ENCODE measurements at regions not wholly inside any gene's neighbourhood (a gene's known extent, or its start where the extent isn't known, plus 50 kb on each side); places are given as distances from the start of the nearest gene placed in this dataset.
"Not testable (repeated sequence)": the region's sequence is repeated elsewhere in the genome, so short reads cannot be mapped to it uniquely, and the experiment has no call there.

DNA sequence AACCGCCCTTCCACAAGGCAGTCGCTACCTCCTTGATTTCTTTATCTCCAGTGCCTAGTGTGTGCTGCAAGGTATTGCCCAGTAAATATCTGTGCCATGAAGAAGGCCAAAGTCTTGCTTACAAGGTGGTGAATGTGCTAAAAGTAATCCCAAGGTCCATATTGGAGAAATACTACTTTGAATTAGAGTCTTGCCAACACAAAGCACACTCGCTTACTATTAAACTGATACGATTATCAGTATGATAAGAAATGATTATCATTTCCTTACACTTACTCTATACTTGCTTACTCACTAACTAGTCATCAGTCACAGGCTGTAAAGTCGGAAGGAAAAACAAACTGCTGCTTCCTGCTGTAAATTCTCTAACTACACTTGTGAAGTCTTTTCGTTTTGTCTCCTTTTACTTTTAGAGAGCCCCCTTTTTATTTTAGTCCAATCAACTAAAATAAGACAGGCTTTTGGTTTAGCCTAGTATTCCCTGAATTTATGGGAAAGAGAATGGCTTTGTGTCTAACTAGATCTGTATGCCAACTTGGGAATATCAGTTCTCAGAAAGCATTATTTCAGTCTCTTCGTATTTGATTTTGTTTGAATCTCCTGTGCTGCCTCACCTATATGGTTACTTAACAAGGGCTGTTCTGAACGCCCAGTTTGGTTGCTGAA lies 107.1 kb upstream of the TSC22D2 start:
- DNase-seq, result no peak

DNA sequence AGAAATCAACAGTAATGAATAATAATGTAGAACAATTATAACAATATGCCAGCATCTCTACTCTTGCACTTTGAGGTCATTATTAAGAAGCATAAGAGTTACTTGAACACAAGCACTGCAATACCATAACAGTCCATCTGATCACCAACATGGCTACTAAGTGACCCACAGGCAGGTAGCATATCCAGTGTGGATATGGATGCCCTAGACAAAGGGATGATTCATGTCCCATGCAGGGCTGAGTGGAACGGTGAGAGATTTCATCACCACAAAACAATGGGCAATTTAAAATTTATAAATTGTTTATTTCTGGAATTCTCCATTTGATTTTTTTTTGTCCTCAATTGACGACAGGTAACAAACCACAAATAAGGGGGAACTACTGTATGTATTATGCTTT lies 107.7 kb upstream of the TSC22D2 start:
- DNase-seq, result no peak

GRCh38 chr3:150299201-150299600 lies 108.9 kb upstream of the TSC22D2 start:
- no peak for DNase-seq

DNA sequence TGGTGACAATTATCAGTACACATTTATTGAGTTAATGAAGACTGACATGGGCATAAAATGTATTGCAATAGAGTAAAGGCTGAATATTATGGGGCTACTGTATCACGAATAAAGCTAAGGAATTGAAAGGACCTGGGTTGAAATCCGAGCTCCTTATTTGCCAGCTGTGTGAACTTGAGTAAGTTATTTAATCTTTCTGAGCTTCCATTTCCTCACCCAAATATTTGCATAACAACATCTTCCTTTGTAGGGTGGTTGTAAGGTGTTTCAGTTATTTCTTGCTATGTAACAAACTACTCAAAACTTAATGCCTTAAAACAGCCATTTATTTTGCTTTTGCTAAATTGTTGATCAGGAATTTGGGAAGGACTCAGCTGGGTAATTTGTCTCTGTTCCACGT lies 111.1 kb upstream of the TSC22D2 start:
- no peak for DNase-seq

DNA sequence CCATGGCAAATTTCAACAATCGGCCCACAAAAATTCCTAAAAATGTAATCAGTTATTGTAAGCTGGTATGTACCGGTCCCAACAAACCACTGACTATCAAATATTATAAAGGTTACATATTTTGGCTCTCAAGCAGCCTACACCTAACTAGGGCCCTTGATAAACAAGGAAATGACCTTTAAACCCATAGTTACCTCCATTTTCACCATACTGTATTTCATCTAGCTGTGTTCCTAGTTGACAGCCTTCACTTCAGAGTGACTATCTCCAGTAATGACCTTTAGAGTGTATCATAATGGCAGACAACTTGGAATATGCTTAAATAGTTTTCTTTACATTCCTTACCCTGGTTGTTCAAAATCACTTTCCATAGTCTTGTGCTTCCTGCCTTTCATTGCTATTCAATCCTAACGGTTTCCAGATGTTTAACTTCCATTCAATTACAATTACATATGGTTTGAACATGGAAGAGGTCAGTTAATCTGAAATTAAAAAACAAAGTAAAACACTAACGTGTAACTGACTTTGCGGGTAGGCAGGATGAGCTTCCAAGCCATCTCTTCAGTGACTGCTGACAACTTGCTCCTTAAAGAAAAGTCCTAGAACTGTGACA lies 111.9 kb upstream of the TSC22D2 start:
- DNase-seq, result peak; percentile 46

GRCh38 chr3:150293401-150294001 lies 114.6 kb upstream of the TSC22D2 start:
- peak; percentile 98 for DNase-seq

DNA sequence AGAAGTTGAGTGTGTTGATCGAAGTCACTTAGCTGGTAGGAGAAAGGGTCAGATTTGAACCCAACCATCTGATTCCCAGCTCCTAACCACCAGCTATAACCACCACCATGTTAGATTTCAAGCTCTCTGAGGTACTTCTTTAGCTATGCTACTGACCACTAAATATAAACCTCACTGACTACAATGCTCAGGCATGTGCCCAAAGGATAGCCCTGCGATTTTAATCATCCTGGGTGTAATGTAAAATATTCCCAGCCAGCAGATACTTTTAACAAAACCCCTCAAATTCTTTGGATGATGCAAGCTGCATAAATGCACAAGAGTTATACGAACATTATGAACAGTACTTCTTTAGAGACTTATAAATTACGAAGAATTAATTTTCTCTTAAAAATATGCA lies 115.2 kb upstream of the TSC22D2 start:
- DNase-seq, result no peak

- no peak for DNase-seq
Measured at GRCh38 chr3:150291515-150291914, 116.6 kb upstream of the TSC22D2 start.

GRCh38 chr3:150286390-150287147 lies 121.5 kb upstream of the TSC22D2 start:
- no peak for DNase-seq

DNA sequence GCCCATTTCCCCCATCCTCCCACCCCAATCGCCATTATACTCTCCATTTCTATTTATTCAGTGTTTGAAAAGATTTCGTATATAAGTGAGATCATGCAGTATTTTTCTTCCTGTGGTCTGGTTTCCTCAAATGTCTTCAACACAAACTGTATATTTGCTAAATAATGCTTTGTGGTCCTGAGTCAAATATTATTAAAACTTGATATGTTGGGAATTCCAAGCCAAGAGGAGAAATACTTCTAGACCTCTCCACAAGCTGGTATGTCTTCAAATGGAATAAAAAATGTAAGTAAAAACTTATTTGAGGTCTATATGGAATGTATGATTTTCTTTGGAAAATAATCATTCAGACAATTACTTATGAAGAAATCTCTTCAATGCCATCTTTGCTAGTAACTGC lies 122.5 kb upstream of the TSC22D2 start:
- DNase-seq, result no peak

DNA sequence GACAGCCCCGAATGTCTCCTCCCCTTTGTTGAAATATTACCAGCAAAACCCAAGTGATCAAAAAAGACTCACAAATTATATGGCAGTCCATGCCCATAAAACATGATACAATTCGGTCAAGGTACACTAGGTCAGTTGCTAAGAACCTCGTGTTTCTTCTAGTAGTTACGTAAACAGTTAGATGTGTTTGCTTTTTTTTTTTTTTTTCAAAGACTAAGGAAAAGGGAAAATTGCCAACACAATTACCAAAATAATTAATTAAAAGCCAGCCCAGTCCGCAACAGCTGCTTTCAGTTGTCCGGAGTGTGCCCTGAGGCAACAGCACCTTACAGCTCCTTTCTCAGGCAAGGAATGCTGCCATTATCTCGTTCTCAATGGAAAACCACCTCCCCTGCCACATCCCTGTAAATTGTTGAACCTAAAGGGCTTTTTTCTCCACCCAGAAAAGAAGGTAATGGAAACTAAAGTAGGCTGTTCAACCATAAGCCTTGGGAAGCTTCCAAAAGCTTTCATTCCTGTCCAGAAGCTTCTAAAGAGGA lies 129.2 kb upstream of the TSC22D2 start:
- no peak for DNase-seq

GRCh38 chr3:150278195-150278594 lies 129.9 kb upstream of the TSC22D2 start:
- no peak for DNase-seq

GRCh38 chr3:150277444-150277843 lies 130.7 kb upstream of the TSC22D2 start:
- DNase-seq, result no peak

DNA sequence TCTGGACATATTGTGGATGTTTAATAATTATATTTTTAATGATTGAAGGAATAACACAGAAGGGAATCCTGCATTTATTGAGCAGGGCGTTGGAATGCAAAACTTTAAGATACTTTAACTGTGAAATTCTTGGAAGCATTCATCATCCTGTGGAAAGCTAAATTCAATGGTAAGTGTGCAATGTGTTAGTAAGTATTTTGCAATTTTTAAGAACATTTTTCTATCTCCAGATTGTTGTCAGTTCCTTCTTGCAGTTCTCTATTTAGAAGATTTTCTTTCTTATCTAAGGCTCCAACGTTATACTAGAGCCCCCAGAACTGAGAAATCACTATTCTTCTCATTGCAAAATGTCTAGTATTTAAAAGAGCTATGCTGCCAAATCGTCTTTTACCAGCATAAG lies 132.2 kb upstream of the TSC22D2 start:
- DNase-seq, result peak; percentile 24

DNA sequence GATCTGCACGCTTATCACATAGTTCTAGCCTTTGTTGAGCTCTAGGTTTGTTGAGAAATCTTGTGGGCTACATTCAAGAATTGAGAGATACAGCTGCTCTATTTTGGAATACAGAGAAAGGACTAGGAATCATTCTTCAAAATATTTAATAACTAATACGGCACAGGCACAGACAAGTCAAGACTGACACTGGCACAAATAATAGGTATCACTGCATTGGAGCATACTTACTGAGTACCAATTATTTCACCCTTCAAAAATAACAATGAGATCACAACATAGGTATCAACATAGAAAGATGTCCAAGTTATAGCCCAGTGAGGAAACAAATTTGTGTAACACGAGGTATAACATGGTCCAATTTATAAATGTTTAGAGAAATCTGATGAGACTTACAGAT lies 133.7 kb upstream of the TSC22D2 start:
- DNase-seq, result no peak

- DNase-seq, result no peak
Measured at GRCh38 chr3:150273396-150273795, 134.7 kb upstream of the TSC22D2 start.

DNA sequence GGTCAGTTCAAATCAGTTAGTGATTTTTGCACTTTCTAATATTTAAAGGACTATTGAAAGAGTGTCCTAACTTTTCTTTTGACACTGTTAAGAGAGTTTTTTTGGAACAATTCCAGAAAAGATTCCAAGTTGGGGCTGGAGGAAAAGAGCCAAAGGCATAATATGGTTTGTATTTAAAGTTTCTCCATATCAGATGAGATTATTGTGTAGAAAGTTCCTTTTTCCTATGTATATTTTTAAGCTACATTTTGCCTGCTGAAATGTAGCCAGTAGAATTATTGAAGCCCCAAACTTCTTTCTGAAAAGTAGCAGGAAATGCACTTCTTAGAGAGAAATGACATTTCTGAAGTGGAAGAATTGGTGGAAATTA lies 136.5 kb upstream of the TSC22D2 start:
- peak; percentile 49 for DNase-seq

- DNase-seq, result no peak
Measured at GRCh38 chr3:150270883-150271590, 137.1 kb upstream of the TSC22D2 start.

DNA sequence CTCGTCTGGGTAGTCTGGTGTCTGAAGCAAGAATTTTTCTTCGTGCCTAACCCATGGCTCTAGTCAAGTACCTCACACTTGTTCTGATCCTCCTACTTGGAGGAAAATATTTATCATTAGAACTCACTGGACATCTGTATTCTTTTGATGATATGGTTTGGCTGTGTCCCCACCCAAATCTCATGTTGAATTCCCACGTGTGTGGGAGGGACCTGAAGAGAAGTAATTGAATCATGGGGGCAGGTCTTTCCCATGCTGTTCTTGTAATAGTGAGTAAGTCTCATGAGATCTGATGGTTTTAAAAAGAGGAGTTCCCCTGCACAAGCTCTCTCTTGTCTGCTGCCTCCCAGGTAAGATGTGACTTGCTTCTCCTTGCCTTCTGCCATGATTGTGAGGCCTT lies 137.7 kb upstream of the TSC22D2 start:
- DNase-seq, result not testable (repeated sequence)

DNA sequence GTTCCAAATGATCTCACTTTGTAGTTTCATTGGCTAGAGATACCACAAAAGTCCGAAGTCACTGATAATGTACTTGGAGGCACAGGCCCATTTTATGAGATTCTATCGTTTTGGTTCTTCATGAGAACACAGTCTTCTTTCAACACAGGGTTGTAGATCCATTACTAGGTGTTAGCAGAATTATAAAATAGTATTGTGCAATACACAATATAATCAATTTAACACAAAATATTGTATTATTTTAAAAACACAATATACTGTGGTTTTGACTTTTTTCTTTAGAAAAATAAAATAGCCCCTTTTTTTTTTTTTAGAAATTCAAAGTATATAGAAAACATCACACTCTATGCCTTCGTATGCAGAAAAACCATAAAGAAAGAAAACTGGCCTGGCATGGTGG lies 138.6 kb upstream of the TSC22D2 start:
- DNase-seq, result no peak

DNA sequence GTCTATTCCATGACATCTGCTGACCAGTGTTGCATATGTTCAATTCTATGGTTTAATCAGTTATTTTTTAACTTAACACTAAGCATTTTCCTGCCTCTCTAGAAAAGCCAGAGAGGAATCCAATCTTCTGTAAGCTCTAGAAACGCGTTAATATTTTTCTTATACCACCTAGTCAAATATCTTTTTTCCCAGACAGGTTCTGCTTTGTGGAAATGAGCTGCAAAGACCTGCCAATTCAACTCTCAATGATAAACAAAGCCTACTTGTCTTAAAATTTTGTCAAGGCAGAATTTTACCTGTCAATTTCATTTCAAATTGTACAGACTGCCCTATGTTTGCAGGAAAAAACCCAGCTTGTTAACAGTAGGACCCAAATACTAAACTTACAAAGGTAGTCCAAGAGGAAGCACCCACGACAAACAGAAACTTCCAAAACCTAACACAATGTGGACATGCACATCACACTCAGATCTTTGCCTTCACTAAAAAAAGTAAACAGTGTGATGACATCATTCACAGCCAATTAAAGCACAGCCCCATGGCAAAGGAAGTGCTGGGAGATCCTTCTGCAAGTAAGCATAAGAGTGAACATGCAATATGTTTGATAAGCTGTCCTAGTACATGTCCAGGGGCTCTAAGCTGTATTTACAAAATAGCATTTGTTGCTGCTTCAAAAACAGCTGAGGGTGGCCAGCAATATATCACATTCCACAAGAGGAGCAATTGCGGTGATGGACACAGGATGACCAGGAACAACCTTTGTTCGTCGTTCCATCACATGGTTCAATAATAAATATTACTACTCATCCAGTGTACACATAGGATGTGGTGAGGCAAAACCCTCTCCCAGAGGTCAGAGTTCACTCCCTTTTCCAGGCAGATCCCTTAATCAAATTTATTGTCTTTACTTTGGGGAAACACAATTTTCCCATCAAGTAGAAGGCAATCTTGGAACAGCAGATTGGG lies 139.4 kb upstream of the TSC22D2 start:
- DNase-seq, result no peak

Measured in skin of body (tissue), 1 donor.